ENCODE measurements at regions not wholly inside any gene's neighbourhood (a gene's known extent, or its start where the extent isn't known, plus 50 kb on each side); places are given as distances from the start of the nearest gene placed in this dataset.

DNA sequence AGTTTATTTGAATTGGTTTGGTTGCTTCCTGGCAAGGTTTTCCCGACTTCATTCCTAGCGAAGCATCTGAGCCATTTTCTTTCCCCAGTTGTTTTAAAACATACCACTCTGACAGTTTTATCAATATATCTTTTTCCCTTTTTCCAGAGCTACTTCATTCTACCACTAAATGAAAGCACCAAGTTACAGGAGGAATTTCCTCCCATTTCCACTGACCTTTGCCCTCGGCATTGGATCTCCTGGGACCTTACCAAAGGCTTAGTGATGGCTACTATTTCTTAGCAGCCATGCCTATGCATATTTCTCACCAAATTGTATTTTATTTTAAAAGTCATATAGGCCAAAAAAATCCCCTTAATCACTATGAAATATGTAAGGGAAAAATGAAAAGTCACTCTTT, 150.5 kb downstream of the ZNF330 start:
- TF ChIP-seq, protein P1, sequence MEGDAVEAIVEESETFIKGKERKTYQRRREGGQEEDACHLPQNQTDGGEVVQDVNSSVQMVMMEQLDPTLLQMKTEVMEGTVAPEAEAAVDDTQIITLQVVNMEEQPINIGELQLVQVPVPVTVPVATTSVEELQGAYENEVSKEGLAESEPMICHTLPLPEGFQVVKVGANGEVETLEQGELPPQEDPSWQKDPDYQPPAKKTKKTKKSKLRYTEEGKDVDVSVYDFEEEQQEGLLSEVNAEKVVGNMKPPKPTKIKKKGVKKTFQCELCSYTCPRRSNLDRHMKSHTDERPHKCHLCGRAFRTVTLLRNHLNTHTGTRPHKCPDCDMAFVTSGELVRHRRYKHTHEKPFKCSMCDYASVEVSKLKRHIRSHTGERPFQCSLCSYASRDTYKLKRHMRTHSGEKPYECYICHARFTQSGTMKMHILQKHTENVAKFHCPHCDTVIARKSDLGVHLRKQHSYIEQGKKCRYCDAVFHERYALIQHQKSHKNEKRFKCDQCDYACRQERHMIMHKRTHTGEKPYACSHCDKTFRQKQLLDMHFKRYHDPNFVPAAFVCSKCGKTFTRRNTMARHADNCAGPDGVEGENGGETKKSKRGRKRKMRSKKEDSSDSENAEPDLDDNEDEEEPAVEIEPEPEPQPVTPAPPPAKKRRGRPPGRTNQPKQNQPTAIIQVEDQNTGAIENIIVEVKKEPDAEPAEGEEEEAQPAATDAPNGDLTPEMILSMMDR (IDR thresholded peaks at IDR 0.05): no peak
- no peak for TF ChIP-seq EP300 (IDR thresholded peaks at IDR 0.05)
- no peak for TF ChIP-seq POLR2A (IDR thresholded peaks at IDR 0.05)

Data from tibial nerve (tissue), 4 donors.